ENCODE measurements at regions not wholly inside any gene's neighbourhood (a gene's known extent, or its start where the extent isn't known, plus 50 kb on each side); places are given as distances from the start of the nearest gene placed in this dataset.

- in situ Hi-C loops (cut with HindIII; ENCODE audit: low sequenced_read_pairs): no loop called here
Observed at GRCh38 chr5:118778941-118779340, 209.4 kb downstream of the DTWD2 start.

DNA sequence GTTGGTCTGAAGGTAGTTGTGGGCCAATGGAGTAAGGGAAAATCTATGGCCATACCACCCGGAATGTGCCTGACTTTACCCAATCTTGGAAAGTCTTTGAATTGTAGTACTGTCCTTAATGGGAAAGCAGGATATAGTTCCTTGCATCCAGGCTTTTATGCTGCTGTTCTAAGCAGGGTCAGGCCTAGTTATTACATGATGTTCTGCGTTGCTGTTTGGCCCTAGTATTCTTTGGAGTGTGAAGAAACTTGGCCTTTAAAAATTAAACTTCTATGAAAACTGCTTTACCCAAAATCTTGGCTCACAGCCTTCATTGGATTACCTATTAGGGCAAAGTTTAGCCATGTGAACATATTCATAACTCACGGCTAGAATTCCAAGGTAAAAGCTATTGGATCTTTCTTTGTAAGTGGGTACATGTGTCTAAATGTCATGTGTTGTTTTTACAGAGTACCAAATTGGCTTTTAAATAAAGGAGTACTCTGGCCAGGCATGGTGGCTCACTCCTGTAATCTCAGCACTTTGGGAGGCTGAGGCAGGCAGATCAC, 211.1 kb downstream of the DTWD2 start:
- in situ Hi-C loops (cut with HindIII; ENCODE audit: low sequenced_read_pairs): no loop called here

GRCh38 chr5:118776755-118777154, 211.6 kb downstream of the DTWD2 start:
- in situ Hi-C loops (cut with HindIII; ENCODE audit: low sequenced_read_pairs): no loop called here

- in situ Hi-C loops (cut with HindIII; ENCODE audit: low sequenced_read_pairs): no loop called here
Observed at GRCh38 chr5:118775790-118776499, 212.4 kb downstream of the DTWD2 start.

- in situ Hi-C loops (cut with HindIII; ENCODE audit: low sequenced_read_pairs): no loop called here
Observed at GRCh38 chr5:118768607-118769175, 219.7 kb downstream of the DTWD2 start.

GRCh38 chr5:118762291-118762690, 226.1 kb downstream of the DTWD2 start:
- in situ Hi-C loops (cut with HindIII; ENCODE audit: low sequenced_read_pairs): no loop called here

DNA sequence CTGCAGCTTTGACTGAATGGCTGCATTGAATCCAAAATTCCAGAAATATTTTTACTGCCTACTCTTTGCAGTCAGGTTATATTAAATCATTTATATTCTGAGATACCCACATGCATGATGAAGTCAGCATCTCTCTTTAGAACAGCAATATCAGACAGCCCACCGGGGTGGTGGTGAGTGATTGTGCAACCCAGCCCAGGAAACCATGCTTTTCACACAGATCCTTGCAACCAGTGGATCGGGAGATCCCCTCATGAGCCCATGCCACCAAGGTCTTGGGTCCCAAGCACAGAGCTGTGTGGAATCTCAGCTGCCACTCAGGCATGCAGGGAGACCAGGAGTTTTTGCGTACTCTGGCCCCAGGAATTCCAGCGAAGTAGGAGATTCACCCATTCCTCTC, 226.5 kb downstream of the DTWD2 start:
- in situ Hi-C loops (cut with HindIII; ENCODE audit: low sequenced_read_pairs): no loop called here

DNA sequence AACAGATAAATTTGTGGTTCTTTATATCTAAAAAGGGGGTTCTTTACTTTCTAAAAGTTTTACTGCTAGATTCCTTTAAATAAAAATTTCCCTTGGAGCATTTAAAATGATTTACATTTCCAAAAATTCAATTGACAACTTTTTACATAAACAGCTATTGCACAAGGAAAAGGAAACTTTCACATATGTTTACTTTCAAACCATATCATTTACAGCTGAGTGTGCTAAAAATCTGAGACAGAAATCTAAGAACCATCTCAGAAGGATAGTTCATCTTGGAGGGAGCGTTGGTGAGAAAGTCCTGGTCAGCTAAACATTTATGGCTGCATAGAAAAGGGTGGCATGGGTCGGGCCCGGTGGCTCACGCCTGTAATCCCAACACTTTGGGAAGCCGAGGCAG, 235.4 kb downstream of the DTWD2 start:
- in situ Hi-C loops (cut with HindIII; ENCODE audit: low sequenced_read_pairs): no loop called here

- in situ Hi-C loops (cut with HindIII; ENCODE audit: low sequenced_read_pairs): no loop called here
Observed at GRCh38 chr5:118736396-118736795, 252.0 kb downstream of the DTWD2 start.

DNA sequence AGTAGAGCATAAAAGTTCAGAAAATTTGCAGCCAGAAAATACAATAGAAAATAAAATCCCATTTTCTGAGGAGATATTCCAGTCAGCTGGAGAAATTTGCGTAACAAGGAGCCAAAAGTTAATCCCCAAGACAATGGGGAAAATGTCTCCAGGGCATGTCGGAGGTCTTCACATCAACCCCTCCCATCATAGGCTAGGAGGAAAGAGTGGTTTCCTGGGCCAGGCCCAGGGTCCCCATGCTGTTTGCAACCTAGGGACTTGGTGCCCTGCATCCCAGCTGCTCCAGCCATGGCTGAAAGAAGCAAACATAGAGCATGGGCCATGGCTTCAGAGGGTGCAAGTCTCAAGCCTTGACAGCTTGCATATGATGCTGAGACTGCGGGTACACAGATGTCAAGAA, 255.0 kb downstream of the DTWD2 start:
- in situ Hi-C loops (cut with HindIII; ENCODE audit: low sequenced_read_pairs): no loop called here

- in situ Hi-C loops (cut with HindIII; ENCODE audit: low sequenced_read_pairs): no loop called here
Observed at GRCh38 chr5:118728191-118728590, 260.2 kb downstream of the DTWD2 start.

GRCh38 chr5:118726891-118727290, 261.5 kb downstream of the DTWD2 start:
- in situ Hi-C loops (cut with HindIII; ENCODE audit: low sequenced_read_pairs): no loop called here

DNA sequence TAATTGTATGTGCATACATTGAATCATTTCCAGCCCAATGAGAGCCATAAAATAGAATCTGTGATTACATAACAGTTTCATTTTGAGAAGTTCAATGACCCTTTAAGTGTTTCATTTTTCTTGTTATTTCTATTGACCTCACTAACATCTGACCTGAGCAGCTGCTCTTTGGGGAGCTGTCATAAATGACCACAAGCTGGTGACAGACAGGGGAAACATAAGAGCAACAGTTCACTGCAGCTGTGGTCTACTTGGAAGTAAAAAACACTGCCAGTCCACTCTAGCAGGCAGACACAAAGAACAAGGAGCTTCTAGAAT, 265.4 kb downstream of the DTWD2 start:
- in situ Hi-C loops (cut with HindIII; ENCODE audit: low sequenced_read_pairs): no loop called here

DNA sequence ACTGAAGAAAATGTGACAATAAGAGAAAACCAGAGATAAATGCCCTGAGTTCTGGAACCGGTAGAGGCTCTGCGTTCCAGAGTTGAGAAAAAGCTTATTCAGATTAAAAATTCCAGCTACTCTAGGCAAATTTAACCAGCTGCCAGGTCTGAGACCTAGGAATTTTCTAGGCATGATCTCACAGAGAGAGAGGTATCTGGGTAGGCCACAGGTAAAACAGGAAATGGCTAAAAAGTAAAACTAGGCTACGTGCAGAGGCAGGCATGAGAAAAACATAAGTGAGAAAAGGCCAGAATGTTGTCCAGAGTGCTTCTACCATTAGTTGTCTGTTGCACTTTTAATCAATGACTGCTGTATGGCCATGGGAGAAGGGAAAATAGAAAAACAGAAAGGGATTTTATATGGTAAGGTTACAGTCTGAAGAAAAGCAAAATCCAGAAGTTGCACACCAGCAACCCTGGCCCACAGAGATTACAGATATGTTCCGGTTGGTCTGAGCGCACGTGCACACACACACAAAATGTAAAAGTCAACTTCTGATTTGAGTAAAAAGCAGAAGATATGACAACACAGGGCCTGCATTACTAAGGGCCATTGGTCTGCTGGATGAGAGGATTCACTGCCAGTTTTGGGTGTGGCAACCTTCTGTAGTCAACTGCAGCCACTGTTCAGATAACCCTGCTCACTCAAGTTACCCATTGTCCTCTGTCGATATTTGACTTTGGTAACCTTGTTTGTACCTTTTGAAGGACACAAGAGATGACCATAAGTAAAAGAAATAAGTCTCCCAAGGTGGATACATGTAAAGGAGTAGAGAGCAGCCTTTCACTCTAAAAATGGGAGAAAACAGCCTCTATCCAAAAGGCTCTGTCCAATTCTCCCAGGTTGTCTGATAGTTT, 266.0 kb downstream of the DTWD2 start:
- in situ Hi-C loops (cut with HindIII; ENCODE audit: low sequenced_read_pairs): no loop called here

DNA sequence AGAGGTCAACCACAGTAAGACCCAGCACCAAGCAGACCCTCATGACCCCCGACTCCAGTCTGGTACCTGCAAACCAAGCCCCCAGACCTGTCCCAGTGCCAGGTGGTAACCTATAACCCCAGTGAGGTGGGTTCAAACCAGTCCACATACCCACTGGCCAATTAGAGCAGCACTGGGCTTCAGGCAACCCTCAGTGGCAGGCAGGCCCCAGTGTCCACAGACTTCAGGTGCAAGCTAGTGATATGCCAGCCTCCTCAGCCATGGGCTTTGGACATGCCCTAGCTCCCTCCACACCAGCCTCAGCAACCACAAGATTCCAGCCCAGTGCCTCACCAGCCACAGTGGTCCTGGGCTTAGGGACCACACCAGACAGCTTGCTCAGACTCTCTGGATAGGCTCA, 276.6 kb downstream of the DTWD2 start:
- in situ Hi-C loops (cut with HindIII; ENCODE audit: low sequenced_read_pairs): no loop called here

DNA sequence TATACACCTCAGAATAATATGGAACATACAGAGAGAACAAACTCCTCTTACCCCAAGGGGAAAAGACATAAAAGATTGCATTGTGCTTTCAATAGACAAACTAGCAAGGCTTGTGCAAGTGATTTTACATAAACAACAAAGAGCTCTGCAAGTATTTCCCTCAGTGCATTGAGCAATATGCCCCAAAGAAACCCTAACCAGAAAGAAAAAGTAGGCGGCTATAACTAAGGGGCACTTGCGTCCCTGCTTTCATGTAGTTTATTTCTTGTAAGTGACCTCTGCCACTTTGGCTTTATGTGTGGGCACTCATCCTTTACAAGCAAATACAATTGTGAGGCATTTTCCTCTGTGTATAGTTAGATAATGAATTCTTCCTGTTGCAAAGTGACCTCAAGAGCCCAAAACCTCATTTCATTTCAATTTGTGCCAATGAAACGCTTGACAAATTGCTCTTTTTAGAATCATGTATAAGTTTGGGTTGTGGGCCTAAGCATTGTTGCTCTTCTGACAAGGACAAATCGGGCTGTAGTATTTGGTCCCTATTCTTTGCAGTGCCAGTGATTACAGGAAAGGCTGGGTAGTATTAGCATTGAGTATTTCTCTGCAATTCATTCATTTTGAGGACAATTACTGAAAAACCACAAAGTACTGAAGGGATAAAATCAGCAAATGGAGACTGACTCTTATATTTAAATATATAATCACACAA, 282.2 kb downstream of the DTWD2 start:
- in situ Hi-C loops (cut with HindIII; ENCODE audit: low sequenced_read_pairs): no loop called here

- in situ Hi-C loops (cut with HindIII; ENCODE audit: low sequenced_read_pairs): no loop called here
Observed at GRCh38 chr5:118703241-118703640, 285.1 kb downstream of the DTWD2 start.

DNA sequence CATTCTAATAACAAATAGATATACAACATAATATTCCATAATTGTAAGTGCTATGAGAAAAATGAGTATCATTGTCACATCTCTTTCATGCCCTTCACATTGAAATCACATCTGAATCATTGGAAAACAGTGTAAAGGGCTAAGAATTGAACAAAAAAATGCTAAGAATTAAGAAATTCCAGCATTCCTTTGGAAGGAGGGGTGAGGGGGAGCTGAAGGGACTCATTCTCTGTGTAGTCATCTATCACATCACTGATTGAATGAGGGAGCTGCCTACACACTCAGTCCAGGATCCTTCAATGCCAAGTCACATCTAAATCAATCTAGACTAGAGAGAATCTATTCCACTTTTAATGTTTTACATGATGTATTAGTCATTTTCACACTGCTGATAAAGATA, 286.6 kb downstream of the DTWD2 start:
- in situ Hi-C loops (cut with HindIII; ENCODE audit: low sequenced_read_pairs): no loop called here

DNA sequence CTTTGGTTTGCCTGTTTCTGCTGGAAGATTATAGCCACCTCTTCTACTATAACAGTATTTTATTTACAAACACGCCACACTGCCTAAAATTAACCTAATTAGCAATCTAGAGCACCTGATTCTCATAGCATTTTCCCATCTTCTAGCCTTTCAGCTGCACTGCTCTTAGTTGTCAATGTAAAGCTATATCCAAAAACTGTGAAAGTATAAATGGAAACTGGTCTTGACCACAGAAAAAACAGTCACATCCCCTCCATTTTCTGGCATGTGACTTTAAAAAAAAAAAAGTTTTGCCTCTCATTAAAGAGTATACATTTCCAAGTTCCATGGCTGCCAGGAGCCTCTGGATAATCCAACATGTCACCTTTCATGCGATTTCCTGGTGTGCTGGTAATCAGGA, 287.8 kb downstream of the DTWD2 start:
- in situ Hi-C loops (cut with HindIII; ENCODE audit: low sequenced_read_pairs): no loop called here

DNA sequence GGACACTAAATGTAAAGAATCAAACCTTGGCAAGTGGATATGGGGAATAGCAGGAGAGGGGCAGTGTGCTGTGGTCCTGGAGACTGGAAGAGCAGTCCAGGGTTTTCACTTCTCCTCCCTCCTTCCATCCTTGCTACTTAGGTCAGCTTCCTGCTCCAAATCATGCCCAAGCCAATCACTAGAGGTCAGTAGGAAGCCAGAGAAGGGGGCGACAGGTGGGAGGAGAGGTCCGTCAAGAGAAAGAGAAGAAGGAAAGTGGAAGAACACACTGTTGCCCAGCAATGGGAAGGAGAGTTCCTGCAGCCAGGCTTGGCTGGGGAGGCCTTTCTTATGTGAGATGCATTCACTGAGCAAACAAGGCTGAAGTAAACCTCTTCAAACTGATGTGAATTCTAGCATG, 289.6 kb downstream of the DTWD2 start:
- in situ Hi-C loops (cut with HindIII; ENCODE audit: low sequenced_read_pairs): no loop called here

DNA sequence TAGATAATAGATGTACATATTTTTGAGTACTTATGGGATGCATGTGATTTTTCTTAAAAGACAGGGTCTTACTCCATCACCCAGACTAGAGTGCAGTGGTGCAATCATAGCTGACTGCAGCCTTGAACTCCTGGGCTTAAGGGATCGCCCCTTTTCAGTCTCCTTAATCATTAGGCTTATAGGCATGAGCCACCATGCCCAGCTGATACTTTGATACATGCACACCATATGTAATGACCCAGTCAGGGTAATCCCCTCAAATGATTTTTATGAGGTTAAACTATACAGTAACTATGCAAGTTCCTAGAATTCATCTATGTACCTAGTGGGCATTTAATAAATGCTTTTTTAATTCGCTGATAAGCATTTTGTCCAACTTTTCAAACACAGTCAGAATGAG, 292.3 kb downstream of the DTWD2 start:
- in situ Hi-C loops (cut with HindIII; ENCODE audit: low sequenced_read_pairs): no loop called here

Measured in endothelial cell of hepatic sinusoid (primary cell).